K562 (cell line): ENCODE measurements at regions not wholly inside any gene's neighbourhood (a gene's known extent, or its start where the extent isn't known, plus 50 kb on each side); places are given as distances from the start of the nearest gene placed in this dataset.

Source experiments
- CREB1 ChIP-seq, 2 experiments: sonication (generic) in 1 of 2; formaldehyde crosslinking in 1 of 2; IDR thresholded peaks; 2 replicates each; pipeline versions ENCODE4 v1.6.1 to v1.8.0; 2012 to 2022; ENCODE audit warnings: inconsistent platforms in 1 of 2, mild to moderate bottlenecking in 1 of 2, missing genetic modification reagents in 1 of 2, moderate library complexity in 1 of 2
- GTF2F1 ChIP-seq: IDR thresholded peaks from 2 replicates; pipeline ENCODE4 v1.6.1; 2011; ENCODE audit warnings: low read depth, low read length, improper control_type of control experiment
- NFATC3 ChIP-seq: fragments of 450-650 bp; IDR thresholded peaks from 2 replicates; pipeline ENCODE4 v1.6.1; 2017; ENCODE audit warnings: mild to moderate bottlenecking
- POLR2A ChIP-seq: fragments of 450-650 bp; conservative IDR thresholded peaks from 2 replicates; pipeline ENCODE4 v1.6.1; 2016
- POLR2AphosphoS5 ChIP-seq: IDR thresholded peaks from 2 replicates; pipeline ENCODE4 v1.6.1; 2011; ENCODE audit warnings: mild to moderate bottlenecking, low read depth, low read length, moderate library complexity; ENCODE audit not compliant: control insufficient read depth, insufficient read depth
- SAP30 ChIP-seq: fragments of 200-600 bp; sonication (generic); IDR thresholded peaks from 2 replicates; pipeline ENCODE4 v1.6.1; 2012; ENCODE audit warnings: borderline replicate concordance, low read depth, mild to moderate bottlenecking, moderate library complexity, low read length, control low read depth, inconsistent platforms; ENCODE audit not compliant: insufficient read depth, poor library complexity, severe bottlenecking
- YY1 ChIP-seq, 3 experiments: IDR thresholded peaks; 2 replicates each; pipeline ENCODE4 v1.6.1; 2011; ENCODE audit warnings: low read length in 2 of 3, mild to moderate bottlenecking in 2 of 3, moderate library complexity in 2 of 3, borderline replicate concordance in 1 of 3, control low read depth in 1 of 3, low read depth in 1 of 3; ENCODE audit not compliant: insufficient read depth in 3 of 3, insufficient replicate concordance in 2 of 3, control insufficient read depth in 1 of 3, insufficient read length in 1 of 3; ENCODE audit errors: extremely low read depth in 1 of 3
- ZFP30 ChIP-seq: fragments of 250-450 bp; sonication (Bioruptor Pico); IDR thresholded peaks from 2 replicates; pipeline ENCODE4 v1.8.0; 2022; ENCODE audit warnings: moderate library complexity, mild to moderate bottlenecking, inconsistent platforms, borderline replicate concordance
- ZNF121 ChIP-seq: sonication (generic); formaldehyde crosslinking; conservative IDR thresholded peaks from 2 replicates; pipeline ENCODE4 v1.8.0; 2022; ENCODE audit warnings: missing genetic modification reagents
- ZNF263 ChIP-seq: sonication (generic); formaldehyde crosslinking; IDR thresholded peaks from 2 replicates; pipeline ENCODE4 v1.8.0; 2022; ENCODE audit warnings: mild to moderate bottlenecking, missing genetic modification reagents, borderline replicate concordance
- ZNF644 ChIP-seq: fragments of 200-800 bp; sonication (Bioruptor generic); IDR thresholded peaks from 2 replicates; pipeline ENCODE4 v1.6.1; 2016; ENCODE audit warnings: low read depth, missing genetic modification characterization, missing compliant biosample characterization
- TF ChIP-seq, protein P1 (sequence below), 3 experiments: IDR thresholded peaks in 2 of 3; conservative IDR thresholded peaks in 1 of 3; 2 replicates each; pipeline ENCODE4 v1.5.1; 2011 to 2012; ENCODE audit warnings: low read length in 3 of 3, mild to moderate bottlenecking in 3 of 3, control low read depth in 2 of 3, improper control_type of control experiment in 1 of 3, inconsistent platforms in 1 of 3, low read depth in 1 of 3, mixed read lengths in 1 of 3, moderate library complexity in 1 of 3; ENCODE audit not compliant: insufficient read depth in 2 of 3

GRCh38 chr6:166850677-166851076, 105.7 kb downstream of the RNASET2 start:
- TF ChIP-seq, protein P1, sequence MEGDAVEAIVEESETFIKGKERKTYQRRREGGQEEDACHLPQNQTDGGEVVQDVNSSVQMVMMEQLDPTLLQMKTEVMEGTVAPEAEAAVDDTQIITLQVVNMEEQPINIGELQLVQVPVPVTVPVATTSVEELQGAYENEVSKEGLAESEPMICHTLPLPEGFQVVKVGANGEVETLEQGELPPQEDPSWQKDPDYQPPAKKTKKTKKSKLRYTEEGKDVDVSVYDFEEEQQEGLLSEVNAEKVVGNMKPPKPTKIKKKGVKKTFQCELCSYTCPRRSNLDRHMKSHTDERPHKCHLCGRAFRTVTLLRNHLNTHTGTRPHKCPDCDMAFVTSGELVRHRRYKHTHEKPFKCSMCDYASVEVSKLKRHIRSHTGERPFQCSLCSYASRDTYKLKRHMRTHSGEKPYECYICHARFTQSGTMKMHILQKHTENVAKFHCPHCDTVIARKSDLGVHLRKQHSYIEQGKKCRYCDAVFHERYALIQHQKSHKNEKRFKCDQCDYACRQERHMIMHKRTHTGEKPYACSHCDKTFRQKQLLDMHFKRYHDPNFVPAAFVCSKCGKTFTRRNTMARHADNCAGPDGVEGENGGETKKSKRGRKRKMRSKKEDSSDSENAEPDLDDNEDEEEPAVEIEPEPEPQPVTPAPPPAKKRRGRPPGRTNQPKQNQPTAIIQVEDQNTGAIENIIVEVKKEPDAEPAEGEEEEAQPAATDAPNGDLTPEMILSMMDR (IDR thresholded peaks at IDR 0.05 in 2 of 3, conservative IDR thresholded peaks at IDR 0.05 in 1 of 3; ENCODE audit: insufficient read depth in 2 of 3, low read depth in 1 of 3, low read length in 3 of 3), result no peak
- TF ChIP-seq ZNF263 (CRISPR knock-in tag) (peak; percentile 73; the same call in 1 of the 2 replicates), POLR2A (no peak), ZFP30 (CRISPR knock-in tag) (no peak), ZNF121 (CRISPR knock-in tag) (no peak), NFATC3 (no peak), YY1 (IDR thresholded peaks at IDR 0.05; ENCODE audit: borderline replicate concordance in 1 of 3, control insufficient read depth in 1 of 3, extremely low read depth in 1 of 3, insufficient read depth in 3 of 3, insufficient read length in 1 of 3, insufficient replicate concordance in 2 of 3, low read depth in 1 of 3, low read length in 2 of 3) (no peak), ZNF644 (no peak), GTF2F1 (no peak), POLR2AphosphoS5 (peak; percentile 41; the same call in 1 of the 2 replicates), SAP30 (no peak), CREB1 (IDR thresholded peaks at IDR 0.05) (no peak), CREB1 (CRISPR knock-in tag; IDR thresholded peaks at IDR 0.05) (peak; percentile 56; the same call in 1 of the 2 replicates)
